ENCODE measurements at regions not wholly inside any gene's neighbourhood (a gene's known extent, or its start where the extent isn't known, plus 50 kb on each side); places are given as distances from the start of the nearest gene placed in this dataset.

DNA sequence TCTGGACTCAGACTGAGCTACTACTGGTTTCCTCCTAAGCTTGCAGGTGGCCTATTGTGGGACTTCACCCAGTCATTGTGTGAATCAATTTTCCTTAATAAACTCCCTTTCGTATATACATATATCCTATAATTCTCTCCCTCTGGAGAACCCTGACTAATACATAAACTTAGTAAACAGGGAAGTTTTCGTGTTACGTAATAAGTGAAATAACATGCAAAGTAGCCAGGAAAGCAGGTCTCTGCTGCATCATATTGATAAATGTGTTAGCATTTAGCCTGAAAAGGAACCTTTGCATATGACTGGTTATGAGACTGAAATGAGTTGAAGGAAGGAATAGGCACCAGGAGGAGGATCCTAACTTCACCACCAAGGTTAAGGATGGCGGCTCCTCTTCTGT is 527.2 kb upstream of the FAM98A start:
- DNase-seq: no peak

DNA sequence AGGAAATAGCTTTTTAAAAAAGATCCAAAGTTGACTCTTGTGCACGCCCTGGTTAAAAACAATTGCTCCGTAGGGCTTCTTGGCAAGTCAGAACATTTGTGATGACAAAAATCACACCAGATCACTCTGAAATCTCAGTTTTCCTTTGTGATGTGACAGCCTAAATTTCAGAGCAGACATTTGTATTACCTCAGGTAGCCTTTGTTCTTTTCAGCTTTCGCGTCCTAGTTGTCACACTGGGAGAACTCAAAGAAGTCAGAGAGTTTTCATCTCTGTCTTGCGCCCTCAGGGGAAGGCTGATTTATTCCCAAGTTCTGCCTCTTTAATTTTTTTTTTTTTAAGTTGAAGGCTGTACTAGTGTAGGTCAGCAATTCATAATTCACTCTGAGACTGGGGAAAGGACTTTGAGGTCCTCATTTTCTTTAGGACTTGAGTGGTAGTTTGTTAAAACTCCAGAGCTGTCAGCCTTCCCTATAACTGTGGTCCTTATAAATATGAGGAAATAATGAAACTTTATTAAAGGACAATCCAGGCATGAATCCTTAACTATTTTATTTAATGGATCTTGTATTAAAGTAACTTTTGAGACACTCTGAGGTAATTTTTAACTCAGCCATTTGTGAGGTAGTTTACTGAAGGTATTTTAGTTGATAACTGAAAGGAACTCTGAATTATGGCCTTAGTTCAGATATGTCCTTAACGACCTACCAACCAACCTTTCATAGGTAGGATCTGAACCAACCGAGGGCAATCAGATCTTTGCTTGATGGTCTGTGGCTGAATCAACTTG is 525.1 kb upstream of the FAM98A start:
- no peak for DNase-seq

DNA sequence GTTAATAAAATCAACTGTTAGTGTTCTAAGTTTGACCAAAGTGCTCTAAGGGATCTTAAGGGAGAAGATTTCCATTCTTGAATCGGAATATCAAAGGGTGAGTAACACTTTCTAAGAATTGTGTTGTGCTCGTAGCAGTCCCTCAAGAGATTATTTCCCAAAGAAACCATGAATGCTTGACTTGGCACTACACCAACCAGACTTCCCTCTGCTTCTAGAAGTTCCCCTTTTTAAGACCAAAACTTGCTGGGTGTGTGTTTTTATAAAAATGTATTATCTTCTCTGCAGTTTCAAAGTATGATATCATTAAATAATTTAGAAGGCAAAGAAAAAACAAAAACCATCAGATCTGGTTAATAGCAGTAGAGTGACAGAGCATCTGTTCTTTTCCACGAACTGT is 522.0 kb upstream of the FAM98A start:
- DNase-seq: peak; percentile 1

DNA sequence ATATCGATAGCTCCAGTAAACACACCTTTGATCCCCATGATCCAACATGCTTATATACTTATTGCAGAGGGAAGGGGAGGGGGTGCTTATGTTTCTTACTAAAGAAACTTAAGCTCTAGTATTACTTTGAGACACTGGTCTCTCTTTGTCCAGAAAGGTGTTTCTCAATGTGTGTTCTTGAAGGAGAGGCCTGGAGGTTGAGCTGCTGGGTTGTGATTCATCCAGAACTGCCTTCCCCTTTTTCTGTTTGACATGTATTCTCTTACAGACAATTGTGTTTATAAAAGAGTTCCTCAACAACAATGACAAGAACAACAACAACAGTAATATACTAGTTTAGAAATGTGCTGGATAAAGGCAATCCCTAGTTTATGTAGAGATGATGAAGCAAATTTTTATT is 516.0 kb upstream of the FAM98A start:
- DNase-seq: no peak

DNA sequence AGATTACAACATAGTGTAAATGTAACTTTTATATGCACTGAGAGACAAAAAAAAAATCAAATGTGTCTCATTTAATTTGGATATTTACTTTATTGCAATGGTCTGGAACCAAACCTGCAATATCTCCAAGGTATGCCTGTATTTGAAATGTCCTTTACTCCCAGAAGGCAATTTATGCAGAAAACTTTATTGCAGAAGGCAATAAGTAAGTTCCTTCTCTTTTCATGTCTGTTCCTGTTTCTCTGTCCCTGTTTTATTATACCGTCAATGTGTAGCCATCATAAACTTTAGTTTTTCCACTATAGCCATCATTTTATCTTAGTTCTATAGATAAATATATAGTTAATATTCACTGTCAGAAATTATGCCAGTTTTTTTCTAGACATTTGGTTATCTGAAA is 513.1 kb upstream of the FAM98A start:
- no peak for DNase-seq

DNA sequence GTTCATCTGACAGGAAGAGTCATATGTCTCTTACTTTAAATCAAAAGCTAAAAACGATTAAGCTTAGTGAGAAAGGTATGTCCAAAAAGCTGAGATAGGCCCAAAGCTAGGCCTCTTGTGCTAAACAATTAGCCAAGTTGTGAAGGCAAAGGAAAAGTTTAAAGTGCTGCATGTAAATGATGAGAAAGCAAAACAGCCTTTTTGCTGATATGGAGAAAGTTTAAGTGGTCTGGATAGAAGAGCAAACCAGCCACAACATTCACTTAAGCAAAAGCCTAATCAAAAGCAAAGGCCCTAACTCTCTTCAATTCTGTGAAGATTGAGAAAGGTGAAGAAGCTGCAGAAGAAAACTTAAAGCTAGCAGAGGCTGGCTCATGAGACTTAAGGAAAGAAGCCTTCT is 511.3 kb upstream of the FAM98A start:
- no peak for DNase-seq

DNA sequence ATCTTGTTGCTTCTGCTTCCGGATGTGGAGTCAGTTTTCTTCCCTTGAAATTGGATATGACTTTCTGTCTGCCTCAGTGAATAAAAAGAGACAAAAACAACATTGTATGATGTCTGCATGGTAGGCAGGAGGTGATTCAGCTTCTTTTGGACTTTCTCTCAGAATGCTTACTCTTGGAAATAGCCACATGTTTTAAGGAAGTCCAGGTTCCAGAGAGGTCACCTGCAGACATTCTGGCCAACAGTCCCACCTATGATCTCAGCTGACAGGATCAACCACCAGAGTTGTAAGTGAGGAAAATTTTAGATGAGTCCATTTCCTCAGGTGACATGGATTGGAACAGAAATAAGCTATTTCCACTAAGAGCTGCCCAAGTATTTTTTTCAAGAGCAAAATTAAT is 508.7 kb upstream of the FAM98A start:
- no peak for DNase-seq

DNA sequence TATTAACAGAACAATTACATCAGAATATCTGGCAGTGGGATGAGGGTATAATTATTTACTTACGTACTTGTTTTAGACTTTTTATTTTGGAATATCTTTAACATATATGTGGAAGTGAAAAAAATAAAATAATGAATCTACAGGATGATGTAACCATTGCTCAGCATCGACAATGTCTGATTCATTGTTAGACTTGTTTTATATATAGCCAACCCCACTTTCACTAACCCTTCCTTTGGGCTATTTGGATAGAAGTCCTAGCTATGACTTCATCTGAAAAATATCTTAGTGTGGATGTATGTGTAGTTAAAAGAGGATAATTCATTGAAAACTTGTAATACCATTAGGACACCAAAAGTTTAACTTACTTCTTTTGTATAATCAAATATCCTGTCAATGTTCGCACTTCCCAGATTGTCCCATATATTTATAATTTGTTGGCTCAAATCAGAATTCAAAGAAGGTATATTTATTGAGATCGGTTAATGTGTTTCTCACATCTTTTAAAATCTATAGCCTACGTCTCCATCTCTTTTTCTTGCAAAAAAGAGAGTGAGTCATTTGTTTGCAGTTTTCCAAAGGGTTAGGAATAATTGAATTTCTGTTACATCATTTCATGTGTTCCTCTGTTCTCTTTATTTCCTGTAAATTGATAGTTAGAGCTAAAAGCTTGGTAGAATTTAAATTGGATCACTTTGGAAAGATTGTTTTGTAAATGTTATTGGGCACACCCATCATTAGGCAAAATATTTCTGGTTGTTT is 506.1 kb upstream of the FAM98A start:
- DNase-seq: no peak

DNA sequence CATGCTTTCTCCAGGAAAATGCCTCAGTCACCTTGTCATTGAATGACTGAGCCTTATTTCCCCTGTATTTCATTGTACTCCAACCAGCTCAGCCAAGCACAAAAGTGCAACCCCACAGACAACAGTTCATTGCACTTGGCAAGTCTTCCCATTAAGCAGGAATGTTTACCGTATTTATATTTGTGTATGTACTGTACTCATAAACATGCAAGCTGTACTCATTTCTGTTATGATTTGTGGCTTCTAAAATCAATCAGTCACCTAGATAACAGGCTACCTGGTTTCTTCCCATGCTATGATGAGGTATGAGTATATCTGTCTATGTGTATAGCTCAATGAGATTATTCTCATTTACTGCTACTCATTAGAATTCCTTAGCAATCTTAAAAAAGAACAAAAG is 505.5 kb upstream of the FAM98A start:
- no peak for DNase-seq

DNA sequence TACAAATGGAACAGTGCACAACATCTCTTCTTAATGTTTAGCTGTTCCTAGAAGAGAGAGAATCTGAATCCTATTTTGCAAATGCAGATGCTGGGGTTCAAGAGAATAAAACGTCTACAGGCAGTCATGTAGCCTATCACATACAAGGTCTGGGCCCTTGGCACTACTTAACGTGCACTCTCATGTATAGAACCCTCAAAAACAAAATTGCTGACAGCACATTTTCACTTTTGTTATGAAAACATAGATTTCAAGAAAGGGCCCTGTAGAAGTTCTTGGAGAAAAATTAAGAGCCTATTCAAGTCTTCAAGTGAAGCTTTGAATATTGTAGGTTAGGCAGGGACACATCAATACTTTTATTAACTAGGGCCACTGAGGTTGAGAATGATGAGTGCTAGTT is 504.3 kb upstream of the FAM98A start:
- no peak for DNase-seq

DNA sequence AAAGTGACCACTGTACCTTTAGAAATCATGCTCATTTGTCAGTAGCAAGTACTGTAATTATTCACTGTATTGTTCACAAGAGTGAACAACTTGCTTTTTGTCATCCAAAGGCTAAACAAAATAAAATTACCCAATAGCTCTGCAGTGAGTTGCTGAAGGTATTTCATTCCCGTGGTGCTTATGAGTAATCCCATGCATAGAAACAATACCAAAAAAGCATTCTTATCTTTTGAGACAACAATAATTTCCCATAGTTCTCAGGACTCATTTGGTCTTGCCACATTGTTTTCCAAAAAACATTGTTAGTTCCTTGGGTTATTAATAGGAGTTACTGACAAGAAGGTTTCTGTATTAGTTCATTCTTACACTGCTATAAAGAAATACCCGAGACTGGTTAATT is 503.2 kb upstream of the FAM98A start:
- no peak for DNase-seq

DNA sequence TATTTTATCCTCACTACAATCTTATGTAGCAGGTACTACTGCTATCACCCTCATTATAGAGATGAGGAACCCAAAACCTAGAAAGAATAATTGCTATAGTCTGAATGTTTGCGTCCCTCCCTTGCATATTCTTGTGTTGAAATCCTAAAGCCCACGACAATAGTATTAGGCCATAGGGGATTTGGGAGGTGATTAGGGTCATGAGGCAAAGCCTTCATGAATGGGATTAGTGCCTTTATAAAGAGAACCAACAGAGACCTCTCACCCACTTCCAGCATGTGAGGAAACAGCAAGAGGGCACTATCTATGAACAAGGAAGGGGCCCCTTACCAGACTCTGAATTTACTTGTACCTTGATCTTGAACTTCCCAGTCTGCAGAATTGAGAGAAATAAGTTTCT is 500.3 kb upstream of the FAM98A start:
- no peak for DNase-seq

DNA sequence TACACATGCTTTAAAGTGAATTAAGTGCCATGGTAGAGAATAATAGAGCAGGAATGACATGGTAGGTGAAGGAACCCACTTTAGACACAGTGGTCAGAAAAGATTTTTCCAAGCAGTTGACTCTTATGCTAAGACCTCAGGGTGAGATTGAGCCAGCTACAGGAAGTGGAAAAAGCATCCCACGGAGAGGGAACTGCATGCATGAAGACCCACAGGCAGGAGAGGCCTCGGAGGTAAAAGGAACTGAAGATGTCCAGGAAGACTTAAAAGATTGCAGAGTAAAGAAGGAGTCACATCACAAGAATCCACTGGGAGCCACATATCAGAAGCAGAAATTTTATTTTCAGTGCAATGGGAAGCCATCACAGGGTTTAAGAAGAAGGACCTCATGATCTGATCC is 499.2 kb upstream of the FAM98A start:
- DNase-seq: no peak

DNA sequence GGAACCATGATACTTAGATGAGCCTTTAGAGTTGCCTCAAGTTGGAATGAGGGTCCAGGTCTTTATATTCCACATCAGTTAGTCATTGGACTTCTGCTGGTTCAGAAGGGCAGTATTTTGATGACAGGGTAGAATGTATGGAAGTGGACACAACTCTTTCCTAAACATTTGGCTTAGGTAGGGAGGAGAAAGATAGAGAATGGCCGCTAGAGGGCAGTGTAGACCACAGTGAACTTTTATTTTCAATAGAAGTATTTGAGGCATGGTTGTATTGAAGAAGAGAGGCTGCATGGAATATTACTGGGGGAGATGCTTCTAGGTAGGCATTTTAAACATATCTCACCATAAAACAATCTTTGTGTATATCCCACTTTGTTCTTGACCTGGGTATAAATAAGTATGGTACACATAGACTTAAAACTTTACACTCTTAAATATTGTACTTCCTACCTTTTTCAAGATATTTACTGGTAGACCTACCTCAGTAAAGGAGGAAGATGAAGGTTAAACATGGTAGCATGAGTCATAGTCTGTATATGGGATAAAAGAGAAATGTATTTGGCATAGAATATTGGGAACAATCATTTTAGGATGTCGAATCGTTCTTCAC is 497.6 kb upstream of the FAM98A start:
- DNase-seq: peak; percentile 19

DNA sequence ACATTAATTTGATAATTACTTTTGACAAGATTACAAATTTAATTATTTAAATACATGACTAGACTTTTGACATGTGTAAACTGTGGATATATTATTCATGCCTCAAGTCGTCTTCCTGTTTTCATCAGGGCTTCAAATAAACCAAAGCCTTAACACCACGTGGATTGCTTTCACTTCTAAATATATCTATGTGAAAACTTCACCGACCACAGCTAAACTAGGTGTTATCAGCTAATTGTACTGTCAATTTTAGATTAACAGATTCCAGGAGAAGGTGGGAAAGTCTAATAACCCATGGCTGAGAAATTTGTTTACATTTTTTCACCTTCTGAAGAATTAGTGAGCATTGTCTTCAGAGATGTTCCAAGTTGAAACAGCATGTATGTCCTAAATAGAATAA is 494.7 kb upstream of the FAM98A start:
- no peak for DNase-seq

DNA sequence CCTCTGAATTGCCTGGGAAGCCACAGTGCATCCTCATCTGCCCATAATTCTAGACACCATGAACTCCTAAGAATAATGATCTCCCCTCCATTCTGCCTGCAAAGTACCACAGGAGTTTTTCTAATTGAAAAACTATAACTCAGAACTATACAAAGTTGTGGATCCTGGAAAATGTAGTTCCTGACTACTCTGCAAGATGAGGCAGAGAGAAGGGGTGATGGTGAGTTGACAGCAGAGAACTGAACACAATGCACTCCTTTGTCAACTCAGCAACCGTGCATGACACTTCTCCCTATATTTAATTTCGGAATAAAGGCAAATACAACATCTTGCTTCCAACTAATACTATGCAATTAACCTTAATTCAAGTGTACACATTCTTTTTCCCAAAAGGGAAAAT is 471.1 kb upstream of the FAM98A start:
- no peak for DNase-seq

DNA sequence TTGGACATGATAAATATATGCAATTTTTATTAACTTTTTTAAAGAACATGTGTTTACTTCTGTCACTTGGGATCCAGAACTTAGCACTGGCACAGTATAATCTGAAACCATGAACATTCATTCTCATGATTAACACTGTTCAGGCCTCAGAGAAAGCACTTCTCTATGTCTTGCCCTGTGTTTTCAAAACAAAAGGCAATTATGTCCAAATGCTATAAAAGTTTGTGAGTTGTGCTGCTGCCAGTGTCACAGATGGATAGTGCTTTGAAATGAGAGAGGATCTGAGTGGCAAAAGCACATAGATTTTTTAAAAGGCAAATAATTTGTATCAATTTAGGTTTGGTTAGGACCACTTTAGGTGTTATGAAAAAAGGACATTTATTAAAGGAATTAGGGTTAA is 470.5 kb upstream of the FAM98A start:
- no peak for DNase-seq

DNA sequence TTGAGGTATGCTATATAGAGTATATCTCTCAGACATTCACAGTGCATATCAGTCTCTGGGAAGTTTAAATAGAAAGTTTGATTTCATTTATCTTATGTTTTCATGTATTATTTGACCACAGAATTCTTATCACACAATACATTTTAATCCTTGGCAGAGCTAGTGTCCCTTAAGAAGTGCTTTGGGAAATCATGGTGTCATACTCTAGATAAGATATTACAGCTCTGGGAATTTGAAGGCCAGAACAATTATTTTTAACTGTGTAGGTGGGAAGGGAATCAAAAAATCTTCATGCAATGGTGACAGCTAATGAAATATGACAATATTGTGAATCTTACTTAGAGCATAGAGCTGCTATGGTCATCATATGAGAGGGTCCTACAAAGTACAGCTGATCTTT is 451.3 kb upstream of the FAM98A start:
- no peak for DNase-seq

DNA sequence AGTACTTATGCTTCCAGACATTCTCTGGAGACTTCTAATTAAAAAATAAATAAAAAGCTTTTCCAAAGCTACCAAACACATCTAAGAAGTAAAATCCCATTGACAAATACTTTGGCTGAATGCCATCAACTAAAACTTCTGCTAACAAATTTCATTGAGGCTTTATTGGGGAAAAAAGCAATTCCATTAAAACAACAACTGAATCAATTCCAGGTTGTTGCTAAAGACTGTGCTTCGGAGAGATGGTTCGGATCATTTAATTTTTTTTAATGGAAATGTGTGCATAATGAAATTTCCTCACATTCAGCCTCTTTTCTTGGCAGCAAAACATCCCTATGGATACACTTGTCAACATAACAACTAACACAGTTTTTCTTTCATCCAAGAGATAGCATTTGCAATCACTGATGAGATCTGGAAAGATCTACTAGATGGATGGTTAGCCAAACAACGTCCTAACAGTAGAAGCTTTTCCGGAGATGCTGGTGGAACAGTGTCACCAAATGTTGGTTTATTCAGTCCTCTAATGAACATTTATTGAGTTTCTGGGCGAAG is 446.1 kb upstream of the FAM98A start:
- DNase-seq: no peak

DNA sequence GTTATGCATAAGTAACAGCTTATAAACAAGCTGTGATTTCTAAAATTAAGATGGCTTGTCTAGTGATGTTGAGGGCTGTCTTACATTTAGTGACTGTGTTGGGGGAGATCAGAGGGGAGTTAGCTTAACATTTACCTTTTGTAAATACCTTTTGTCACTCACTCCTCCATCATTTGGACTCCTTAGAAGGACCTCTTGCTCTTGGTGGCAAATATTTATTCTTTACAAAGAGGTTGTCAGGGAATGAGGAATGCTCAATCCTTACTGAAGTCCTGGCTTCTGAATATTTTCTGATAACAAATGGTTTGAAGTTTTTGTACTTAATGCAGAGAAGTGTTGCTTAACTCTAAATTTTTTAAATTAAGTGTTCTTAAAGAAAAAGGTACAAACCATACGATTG is 438.8 kb upstream of the FAM98A start:
- no peak for DNase-seq

DNA sequence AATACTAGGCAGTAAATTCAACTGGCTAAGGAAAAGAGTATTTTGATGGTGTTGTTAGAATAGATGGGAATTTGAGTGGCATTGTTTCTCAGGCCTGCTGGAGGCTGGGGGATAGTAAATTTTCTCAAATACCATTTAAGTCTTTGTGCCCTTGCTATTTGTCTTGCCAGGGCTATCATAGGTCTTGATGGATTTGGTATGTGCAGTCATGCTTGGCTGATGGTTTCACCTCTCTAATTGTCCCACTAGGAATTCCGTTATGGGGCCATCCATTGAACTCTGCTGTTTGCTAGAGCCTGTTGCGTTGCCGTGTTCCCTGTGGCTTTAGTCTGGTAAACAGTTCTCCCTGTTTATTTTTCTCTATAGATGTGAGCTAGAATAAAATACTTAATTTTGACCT is 438.1 kb upstream of the FAM98A start:
- DNase-seq: no peak

DNA sequence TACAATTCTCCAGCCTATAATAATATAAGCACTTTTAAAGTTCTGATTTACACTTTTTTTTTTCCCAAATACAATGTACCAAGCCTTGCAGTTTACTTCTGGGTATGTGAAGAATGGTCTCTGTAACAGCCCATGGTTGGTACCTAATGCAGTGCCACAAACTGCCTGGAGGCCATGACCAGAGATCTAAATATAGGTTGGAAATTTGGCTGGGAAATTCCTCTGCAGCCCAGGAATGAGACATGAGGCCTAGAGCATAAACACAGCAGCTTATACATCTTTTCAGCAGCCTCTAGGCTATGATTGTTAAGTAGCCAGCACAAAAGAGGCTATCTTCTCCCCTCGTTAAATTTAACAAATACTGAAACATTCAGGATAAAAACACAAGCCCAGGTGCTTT is 432.0 kb upstream of the FAM98A start:
- no peak for DNase-seq

DNA sequence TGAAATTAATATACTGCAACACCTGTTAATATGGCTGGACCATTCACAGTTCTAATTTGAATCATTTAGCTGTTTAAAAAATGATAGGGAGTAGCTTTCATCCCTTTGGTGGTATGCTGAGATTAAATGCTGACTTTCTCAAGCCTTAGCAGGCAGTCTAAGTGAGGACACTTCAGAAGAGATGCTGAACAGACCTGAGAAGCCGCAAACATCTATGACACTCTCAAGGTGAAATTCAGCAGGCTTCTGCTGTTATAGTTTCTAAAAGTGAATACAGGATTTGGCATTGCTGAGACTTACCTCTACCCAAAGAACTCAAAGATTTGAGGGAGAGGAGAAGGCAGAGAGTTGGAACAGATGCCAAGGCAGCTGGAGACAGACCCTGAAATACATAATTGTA is 431.2 kb upstream of the FAM98A start:
- no peak for DNase-seq

DNA sequence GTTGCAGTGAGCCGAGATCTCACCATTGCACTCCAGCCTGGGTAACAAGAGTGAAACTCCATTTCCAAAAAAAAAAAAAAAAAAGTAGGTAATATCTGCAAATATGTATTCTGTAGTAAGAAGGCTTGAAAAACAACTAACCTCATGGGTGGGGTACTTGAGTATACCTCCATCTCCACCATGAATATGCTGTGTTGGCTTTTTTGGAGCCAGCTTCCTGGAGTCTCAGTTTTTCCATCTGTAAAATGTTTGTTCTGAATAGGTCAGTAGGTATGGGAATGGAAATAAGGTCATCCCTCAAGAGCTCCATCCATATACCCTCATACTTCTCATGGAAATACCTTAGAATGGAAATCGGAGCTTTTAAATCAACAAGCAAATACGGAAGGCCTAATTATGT is 430.0 kb upstream of the FAM98A start:
- no peak for DNase-seq
